ENCODE measurements at regions not wholly inside any gene's neighbourhood (a gene's known extent, or its start where the extent isn't known, plus 50 kb on each side); places are given as distances from the start of the nearest gene placed in this dataset.

DNA sequence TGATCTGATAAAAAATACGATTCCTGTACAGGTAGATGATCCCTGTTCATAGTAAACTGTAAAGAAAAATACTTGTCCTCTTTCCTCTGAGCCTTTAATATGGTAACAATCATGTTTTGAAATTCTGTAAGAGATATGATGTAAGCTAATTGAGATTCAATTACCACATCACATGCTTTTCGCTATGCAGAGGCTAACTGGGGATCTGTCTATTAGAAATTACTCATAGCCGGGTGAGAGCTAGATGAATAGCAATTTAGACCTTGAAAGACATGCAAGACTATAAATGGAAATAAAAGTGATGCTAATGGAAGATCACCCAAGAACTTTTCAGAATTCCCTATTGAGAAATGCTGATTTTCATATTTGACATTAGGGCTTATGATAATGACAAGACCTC lies 579.9 kb upstream of the ZNF717 start:
- Mint-ChIP-seq H3K9me3 (peaks cover 10 to 25% (median 13%) of the 10 kb centered on the region in 3 donors), H3K36me3 (no peaks in the 10 kb centered on the region), H3K4me3 (no peak overlapping the region), H3K27ac (no peak overlapping the region), H3K27me3 (no peaks in the 10 kb centered on the region), H3K4me1 (no peaks in the 10 kb centered on the region)
- WGBS (ENCODE audit: insufficient coverage) = no CpG with 5 or more reads among the region's 3 CpGs
- no peaks in the 10 kb centered on the region for H3K36me3 ChIP-seq (ENCODE audit: control insufficient read depth in 2 of 2, extremely low read depth in 1 of 2, insufficient read depth in 1 of 2, low read length in 1 of 2)
- POLR2A ChIA-PET = interaction anchor here in 1 of 2 donors (0.6 kb wide), 1 partner anchor 1493 kb away, joined by 3 read pairs; no protein-coding TSS in a partner anchor
- CTCF ChIA-PET = no interaction called here
- H3K27me3 ChIP-seq (replicated peaks in 1 of 2; ENCODE audit: control insufficient read depth in 2 of 2, extremely low read depth in 1 of 2, insufficient read depth in 2 of 2, low read length in 1 of 2) = no peaks in the 10 kb centered on the region
- ATAC-seq (replicated peaks in 1 of 4) = no peak
- no peak for DNase-seq
- H3K27ac ChIP-seq (ENCODE audit: low read length) = no peak overlapping the region
- H3K4me3 ChIP-seq (ENCODE audit: control insufficient read depth in 1 of 2, extremely low read depth in 1 of 2, low read length in 1 of 2) = no peak overlapping the region
- H3K9me3 ChIP-seq = no peaks in the 10 kb centered on the region
- H3K4me1 ChIP-seq (ENCODE audit: control insufficient read depth in 1 of 2, extremely low read depth in 1 of 2, insufficient read depth in 2 of 2, low read length in 2 of 2) = no peaks in the 10 kb centered on the region

DNA sequence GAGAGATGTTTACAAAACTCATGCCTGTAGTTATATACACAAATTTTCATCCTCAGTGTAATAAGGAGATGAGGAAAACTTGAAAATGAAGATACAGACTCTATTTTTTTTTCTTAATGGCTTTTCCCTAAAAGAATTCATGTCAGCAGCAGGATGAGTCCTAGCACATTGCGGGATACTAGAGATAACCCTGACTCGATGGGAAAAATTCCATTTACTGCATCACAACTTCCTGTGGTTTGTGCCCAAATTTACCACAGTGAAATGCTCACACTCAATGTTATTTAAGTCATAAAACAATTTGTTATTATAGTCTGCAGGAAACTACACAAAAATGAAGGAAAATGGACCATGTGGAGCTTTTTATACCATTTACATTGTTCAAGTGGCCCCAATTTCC lies 581.9 kb upstream of the ZNF717 start:
- H3K9me3 ChIP-seq = no peaks in the 10 kb centered on the region
- Mint-ChIP-seq H3K4me3 (no peak overlapping the region), H3K9me3 (peaks cover 11 to 22% (median 13%) of the 10 kb centered on the region in 3 donors), H3K36me3 (no peaks in the 10 kb centered on the region), H3K27me3 (no peaks in the 10 kb centered on the region), H3K27ac (no peak overlapping the region), H3K4me1 (no peaks in the 10 kb centered on the region)
- ChIA-PET CTCF (no interaction called here), POLR2A (interaction anchor here in 1 of 2 donors (0.7 kb wide), 1 partner anchor 1500 kb away, joined by 3 read pairs; no protein-coding TSS in a partner anchor)
- H3K27me3 ChIP-seq (replicated peaks in 1 of 2; ENCODE audit: control insufficient read depth in 2 of 2, extremely low read depth in 1 of 2, insufficient read depth in 2 of 2, low read length in 1 of 2) = no peaks in the 10 kb centered on the region
- no peak overlapping the region for H3K27ac ChIP-seq (ENCODE audit: low read length)
- ATAC-seq (replicated peaks in 1 of 4) = no peak
- H3K4me3 ChIP-seq (ENCODE audit: control insufficient read depth in 1 of 2, extremely low read depth in 1 of 2, low read length in 1 of 2) = no peak overlapping the region
- no peak for DNase-seq
- WGBS (ENCODE audit: insufficient coverage) = no CpG with 5 or more reads among the region's 2 CpGs
- no peaks in the 10 kb centered on the region for H3K36me3 ChIP-seq (ENCODE audit: control insufficient read depth in 2 of 2, extremely low read depth in 1 of 2, insufficient read depth in 1 of 2, low read length in 1 of 2)
- no peaks in the 10 kb centered on the region for H3K4me1 ChIP-seq (ENCODE audit: control insufficient read depth in 1 of 2, extremely low read depth in 1 of 2, insufficient read depth in 2 of 2, low read length in 2 of 2)

DNA sequence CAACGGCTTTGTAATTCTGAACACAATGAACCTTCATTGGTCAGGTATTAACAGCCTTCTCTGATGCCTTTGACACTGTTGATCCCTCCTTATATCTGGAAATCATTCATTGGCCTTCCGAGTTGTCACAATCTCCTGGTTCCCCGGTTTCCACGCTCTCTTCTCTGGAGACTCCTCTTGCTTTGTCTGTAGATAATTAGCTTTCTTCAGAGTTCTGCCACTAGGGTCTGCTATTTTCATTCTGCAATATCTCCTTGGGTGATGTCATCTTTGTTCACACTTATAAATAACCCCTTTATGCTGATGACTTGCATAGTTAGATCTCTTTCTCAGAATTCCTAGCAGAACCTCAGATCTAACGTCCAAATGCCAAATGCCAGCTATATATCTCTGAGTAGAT lies 583.8 kb upstream of the ZNF717 start:
- Histone ChIP-seq H3K36me3 (ENCODE audit: control insufficient read depth in 2 of 2, extremely low read depth in 1 of 2, insufficient read depth in 1 of 2, low read length in 1 of 2) (no peaks in the 10 kb centered on the region), H3K27me3 (replicated peaks in 1 of 2; ENCODE audit: control insufficient read depth in 2 of 2, extremely low read depth in 1 of 2, insufficient read depth in 2 of 2, low read length in 1 of 2) (no peaks in the 10 kb centered on the region), H3K4me3 (ENCODE audit: control insufficient read depth in 1 of 2, extremely low read depth in 1 of 2, low read length in 1 of 2) (no peak overlapping the region), H3K27ac (ENCODE audit: low read length) (no peak overlapping the region), H3K9me3 (no peaks in the 10 kb centered on the region), H3K4me1 (ENCODE audit: control insufficient read depth in 1 of 2, extremely low read depth in 1 of 2, insufficient read depth in 2 of 2, low read length in 2 of 2) (no peaks in the 10 kb centered on the region)
- ATAC-seq (replicated peaks in 1 of 4) (no peak), DNase-seq (no peak)
- H3K4me3 Mint-ChIP-seq = no peak overlapping the region
- no peaks in the 10 kb centered on the region for H3K36me3 Mint-ChIP-seq
- no peak overlapping the region for H3K27ac Mint-ChIP-seq
- H3K27me3 Mint-ChIP-seq = no peaks in the 10 kb centered on the region
- no peaks in the 10 kb centered on the region for H3K4me1 Mint-ChIP-seq
- peaks cover 14 to 29% (median 14%) of the 10 kb centered on the region in 3 donors for H3K9me3 Mint-ChIP-seq
- CTCF ChIA-PET = no interaction called here
- WGBS (ENCODE audit: insufficient coverage) = 72% methylated on average over 2 of the region's 5 CpGs
- POLR2A ChIA-PET = no interaction called here

DNA sequence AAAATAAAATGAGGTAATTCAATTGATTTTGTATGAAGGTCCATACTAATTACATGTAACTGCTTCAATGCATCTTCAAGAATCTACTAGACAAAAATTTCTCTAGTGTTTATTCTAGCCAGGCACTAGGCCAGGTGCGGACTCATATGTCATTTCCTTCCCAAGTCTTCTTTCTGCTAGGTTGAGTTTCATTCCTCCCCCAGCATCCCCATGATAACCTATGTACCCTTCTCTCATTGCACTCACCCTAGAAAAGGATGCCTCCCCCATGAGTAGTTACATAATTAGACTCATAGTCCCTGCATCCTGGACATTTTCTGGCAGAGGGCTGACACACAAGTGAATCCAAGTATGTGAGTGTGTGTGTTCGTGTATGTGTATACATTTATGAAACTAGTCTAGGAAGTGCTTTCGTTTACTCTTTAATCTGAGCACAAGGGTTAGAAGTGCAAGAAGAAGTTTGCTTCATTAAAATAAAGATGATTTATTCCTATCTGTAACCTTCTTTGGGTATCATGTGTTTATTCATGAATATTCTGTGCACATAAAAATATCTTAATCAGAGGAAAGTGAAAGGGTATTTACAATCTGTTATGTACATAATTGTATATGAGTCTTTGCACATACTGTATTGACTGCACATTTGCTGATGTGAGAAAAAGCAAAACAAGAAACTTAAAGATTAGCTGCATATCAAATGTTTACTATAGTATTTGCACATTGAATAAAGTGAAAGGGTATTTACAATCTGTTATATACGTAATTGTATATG lies 585.6 kb upstream of the ZNF717 start:
- WGBS (ENCODE audit: insufficient coverage) = 67% methylated on average over 1 of the region's 4 CpGs
- Histone ChIP-seq H3K27me3 (replicated peaks in 1 of 2; ENCODE audit: control insufficient read depth in 2 of 2, extremely low read depth in 1 of 2, insufficient read depth in 2 of 2, low read length in 1 of 2) (no peaks in the 10 kb centered on the region), H3K4me1 (ENCODE audit: control insufficient read depth in 1 of 2, extremely low read depth in 1 of 2, insufficient read depth in 2 of 2, low read length in 2 of 2) (no peaks in the 10 kb centered on the region), H3K9me3 (no peaks in the 10 kb centered on the region), H3K4me3 (ENCODE audit: control insufficient read depth in 1 of 2, extremely low read depth in 1 of 2, low read length in 1 of 2) (no peak overlapping the region), H3K27ac (ENCODE audit: low read length) (no peak overlapping the region), H3K36me3 (ENCODE audit: control insufficient read depth in 2 of 2, extremely low read depth in 1 of 2, insufficient read depth in 1 of 2, low read length in 1 of 2) (no peaks in the 10 kb centered on the region)
- Mint-ChIP-seq H3K27me3 (no peaks in the 10 kb centered on the region), H3K9me3 (peaks cover 14 to 40% (median 17%) of the 10 kb centered on the region in 3 donors), H3K4me1 (no peaks in the 10 kb centered on the region), H3K36me3 (no peaks in the 10 kb centered on the region), H3K4me3 (no peak overlapping the region), H3K27ac (no peak overlapping the region)
- ChIA-PET CTCF (no interaction called here), POLR2A (no interaction called here)
- ATAC-seq (replicated peaks in 1 of 4) (no peak), DNase-seq (no peak)

DNA sequence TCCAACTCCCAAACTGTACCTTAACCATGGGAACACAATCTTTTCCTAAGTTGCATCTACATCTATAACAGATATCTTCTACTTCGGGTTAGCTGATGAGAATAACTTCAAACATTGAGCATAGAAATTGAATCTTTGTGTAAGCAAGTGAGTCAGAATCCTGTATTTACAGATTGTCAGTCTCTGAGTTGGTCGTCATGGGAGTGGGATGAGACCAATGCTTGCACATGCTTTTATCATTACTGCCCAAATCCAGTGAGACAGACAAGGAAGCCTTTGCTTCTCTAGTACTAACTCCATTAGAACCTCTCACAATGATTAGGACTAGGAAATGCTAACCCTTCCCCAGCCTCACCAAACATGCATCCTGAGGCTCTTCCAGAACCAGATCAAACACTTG lies 587.1 kb upstream of the ZNF717 start:
- Histone ChIP-seq H3K9me3 (no peaks in the 10 kb centered on the region), H3K36me3 (ENCODE audit: control insufficient read depth in 2 of 2, extremely low read depth in 1 of 2, insufficient read depth in 1 of 2, low read length in 1 of 2) (no peaks in the 10 kb centered on the region), H3K4me1 (ENCODE audit: control insufficient read depth in 1 of 2, extremely low read depth in 1 of 2, insufficient read depth in 2 of 2, low read length in 2 of 2) (no peaks in the 10 kb centered on the region), H3K27me3 (replicated peaks in 1 of 2; ENCODE audit: control insufficient read depth in 2 of 2, extremely low read depth in 1 of 2, insufficient read depth in 2 of 2, low read length in 1 of 2) (no peaks in the 10 kb centered on the region), H3K4me3 (ENCODE audit: control insufficient read depth in 1 of 2, extremely low read depth in 1 of 2, low read length in 1 of 2) (no peak overlapping the region), H3K27ac (ENCODE audit: low read length) (no peak overlapping the region)
- Mint-ChIP-seq H3K4me1 (no peaks in the 10 kb centered on the region), H3K4me3 (no peak overlapping the region), H3K9me3 (peaks cover 17 to 39% (median 19%) of the 10 kb centered on the region in 3 donors), H3K27ac (no peak overlapping the region), H3K27me3 (no peaks in the 10 kb centered on the region), H3K36me3 (no peaks in the 10 kb centered on the region)
- DNase-seq (no peak), ATAC-seq (replicated peaks in 1 of 4) (no peak)
- WGBS (ENCODE audit: insufficient coverage) = no CpG with 5 or more reads among the region's 2 CpGs
- ChIA-PET POLR2A (no interaction called here), CTCF (no interaction called here)

DNA sequence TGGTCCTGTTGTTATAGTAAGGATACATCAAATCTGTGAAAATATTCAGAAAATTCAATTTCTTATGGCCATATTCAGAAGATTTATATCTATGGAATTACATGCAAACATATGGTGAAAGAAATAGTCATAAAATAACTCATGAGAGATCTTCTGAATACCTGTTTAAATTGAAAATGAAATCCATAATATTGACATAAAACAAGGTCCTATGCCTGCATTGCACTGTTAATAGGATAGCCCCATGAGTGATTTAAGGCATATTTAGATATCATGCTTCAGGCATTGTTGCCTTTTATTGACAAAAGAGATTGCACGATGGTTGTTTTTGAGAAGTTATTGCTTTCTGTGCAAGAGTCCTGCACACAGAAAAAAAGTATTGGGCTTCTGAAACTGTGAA lies 591.7 kb upstream of the ZNF717 start:
- no peak overlapping the region for H3K4me3 ChIP-seq (ENCODE audit: control insufficient read depth in 1 of 2, extremely low read depth in 1 of 2, low read length in 1 of 2)
- ChIA-PET CTCF (no interaction called here), POLR2A (no interaction called here)
- H3K4me1 ChIP-seq (ENCODE audit: control insufficient read depth in 1 of 2, extremely low read depth in 1 of 2, insufficient read depth in 2 of 2, low read length in 2 of 2) = no peaks in the 10 kb centered on the region
- H3K4me3 Mint-ChIP-seq = no peak overlapping the region
- H3K27me3 ChIP-seq (replicated peaks in 1 of 2; ENCODE audit: control insufficient read depth in 2 of 2, extremely low read depth in 1 of 2, insufficient read depth in 2 of 2, low read length in 1 of 2) = no peaks in the 10 kb centered on the region
- DNase-seq (no peak), ATAC-seq (replicated peaks in 1 of 4) (no peak)
- H3K27ac Mint-ChIP-seq = no peak overlapping the region
- H3K4me1 Mint-ChIP-seq = no peaks in the 10 kb centered on the region
- no peak overlapping the region for H3K27ac ChIP-seq (ENCODE audit: low read length)
- H3K27me3 Mint-ChIP-seq = no peaks in the 10 kb centered on the region
- H3K36me3 Mint-ChIP-seq = no peaks in the 10 kb centered on the region
- H3K36me3 ChIP-seq (ENCODE audit: control insufficient read depth in 2 of 2, extremely low read depth in 1 of 2, insufficient read depth in 1 of 2, low read length in 1 of 2) = no peaks in the 10 kb centered on the region
- 80% methylated on average over 1 of the region's 1 CpG for WGBS (ENCODE audit: insufficient coverage)
- no peaks in the 10 kb centered on the region for H3K9me3 ChIP-seq
- peaks cover 8 to 40% (median 17%) of the 10 kb centered on the region in 3 donors for H3K9me3 Mint-ChIP-seq

DNA sequence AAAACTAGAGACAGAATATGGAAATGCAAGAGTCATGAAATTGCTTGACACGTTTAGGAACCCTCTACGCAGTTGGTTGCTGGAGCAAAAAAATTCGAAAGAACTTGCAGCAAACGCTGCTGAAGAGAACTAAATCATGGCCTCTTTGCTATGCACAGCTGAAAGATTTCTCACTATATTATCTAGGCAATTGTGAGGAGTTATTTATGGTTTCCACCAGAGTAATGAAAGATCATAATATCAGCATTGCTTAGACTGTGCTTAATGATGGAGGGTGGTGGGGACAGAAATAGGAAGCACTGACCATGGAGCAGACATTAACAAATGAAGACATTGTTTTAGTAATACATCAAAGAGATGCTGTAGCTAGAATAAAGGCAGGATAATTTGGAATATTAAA lies 593.4 kb upstream of the ZNF717 start:
- DNase-seq (no peak), ATAC-seq (replicated peaks in 1 of 4) (no peak)
- H3K36me3 ChIP-seq (ENCODE audit: control insufficient read depth in 2 of 2, extremely low read depth in 1 of 2, insufficient read depth in 1 of 2, low read length in 1 of 2) = no peaks in the 10 kb centered on the region
- Mint-ChIP-seq H3K9me3 (peaks cover 7 to 37% (median 16%) of the 10 kb centered on the region in 3 donors), H3K36me3 (no peaks in the 10 kb centered on the region), H3K27ac (no peak overlapping the region), H3K4me3 (no peak overlapping the region), H3K27me3 (no peaks in the 10 kb centered on the region), H3K4me1 (no peaks in the 10 kb centered on the region)
- 69% methylated on average over 2 of the region's 4 CpGs for WGBS (ENCODE audit: insufficient coverage)
- no peak overlapping the region for H3K4me3 ChIP-seq (ENCODE audit: control insufficient read depth in 1 of 2, extremely low read depth in 1 of 2, low read length in 1 of 2)
- no peak overlapping the region for H3K27ac ChIP-seq (ENCODE audit: low read length)
- H3K9me3 ChIP-seq = no peaks in the 10 kb centered on the region
- POLR2A ChIA-PET = no interaction called here
- H3K4me1 ChIP-seq (ENCODE audit: control insufficient read depth in 1 of 2, extremely low read depth in 1 of 2, insufficient read depth in 2 of 2, low read length in 2 of 2) = no peaks in the 10 kb centered on the region
- CTCF ChIA-PET = no interaction called here
- no peaks in the 10 kb centered on the region for H3K27me3 ChIP-seq (replicated peaks in 1 of 2; ENCODE audit: control insufficient read depth in 2 of 2, extremely low read depth in 1 of 2, insufficient read depth in 2 of 2, low read length in 1 of 2)
